Lower lobe of right lung (tissue), 2 donors: ENCODE measurements at regions not wholly inside any gene's neighbourhood (a gene's known extent, or its start where the extent isn't known, plus 50 kb on each side); places are given as distances from the start of the nearest gene placed in this dataset.

ENCODE experiments used
- ATAC-seq, 2 donors: fragments of 200-7000 bp; cut with Tn5 transposase; one replicate each; pipeline ENCODE4 v1.9.1; 2020 to 2022; ENCODE audit warnings: mild to moderate bottlenecking in 2 of 2, moderate library complexity in 2 of 2
- DNase-seq: peaks from one replicate; pipeline ENCODE4 v3.0.0-alpha.2; 2020
- H3K27ac ChIP-seq: fragments of 200-600 bp; one replicate; pipeline ENCODE4 v1.8.0; 2022
- H3K27me3 ChIP-seq: fragments of 200-600 bp; one replicate; pipeline ENCODE4 v1.8.0; 2022; ENCODE audit warnings: low read depth
- H3K36me3 ChIP-seq: fragments of 200-600 bp; one replicate; pipeline ENCODE4 v1.8.0; 2022; ENCODE audit warnings: mild to moderate bottlenecking
- H3K4me1 ChIP-seq: fragments of 200-600 bp; one replicate; pipeline ENCODE4 v1.8.0; 2022
- H3K4me3 ChIP-seq: fragments of 200-600 bp; one replicate; pipeline ENCODE4 v1.8.0; 2022; ENCODE audit warnings: mild to moderate bottlenecking
- H3K9me3 ChIP-seq: fragments of 200-600 bp; one replicate; pipeline ENCODE4 v1.8.0; 2022
- intact Hi-C: fragments of 100-400 bp; cut with DNase I; formaldehyde crosslinking; loops from one replicate; pipeline ENCODE4 v1.11.0; 2022
- TF ChIP-seq, protein P1 (sequence below): fragments of 200-600 bp; IDR thresholded peaks from one replicate; pipeline ENCODE4 v1.8.0; 2022; ENCODE audit warnings: antibody characterized with exemption, mild to moderate bottlenecking
- donor health status: DM: no; HTN: yes; CAD: no; lungs with severe emphysema.

DNA sequence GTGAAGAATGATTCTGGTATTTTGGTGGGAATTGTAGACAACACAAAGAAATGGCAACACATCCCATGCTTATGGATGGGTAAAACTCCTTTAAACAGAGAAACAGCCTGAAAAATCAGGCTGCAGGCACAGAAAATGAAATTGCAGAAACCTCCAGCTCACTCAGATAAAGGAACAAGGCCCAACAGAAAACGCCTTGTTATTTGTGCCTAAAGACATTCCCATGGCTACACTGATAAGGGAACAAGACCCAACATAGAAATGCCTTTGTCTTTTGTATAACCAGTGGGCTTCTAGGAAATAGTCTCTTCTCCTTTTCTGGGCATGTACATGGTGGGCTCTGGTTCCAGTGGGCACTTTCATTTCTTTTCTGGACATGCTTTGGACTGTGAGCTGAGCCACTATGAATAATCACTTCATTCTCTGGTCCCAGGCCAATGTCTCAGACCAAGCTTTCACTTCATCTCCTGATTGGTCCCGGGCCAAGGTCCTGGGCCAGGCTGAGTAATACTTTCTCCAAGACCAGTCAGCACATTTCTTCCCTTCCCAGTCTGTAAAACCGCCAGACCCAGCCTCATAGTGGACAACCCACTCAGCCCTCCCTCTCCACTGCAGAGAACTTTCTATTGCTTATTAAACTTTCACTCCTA is 160.5 kb downstream of the TBX22 start:
- TF ChIP-seq, protein P1, sequence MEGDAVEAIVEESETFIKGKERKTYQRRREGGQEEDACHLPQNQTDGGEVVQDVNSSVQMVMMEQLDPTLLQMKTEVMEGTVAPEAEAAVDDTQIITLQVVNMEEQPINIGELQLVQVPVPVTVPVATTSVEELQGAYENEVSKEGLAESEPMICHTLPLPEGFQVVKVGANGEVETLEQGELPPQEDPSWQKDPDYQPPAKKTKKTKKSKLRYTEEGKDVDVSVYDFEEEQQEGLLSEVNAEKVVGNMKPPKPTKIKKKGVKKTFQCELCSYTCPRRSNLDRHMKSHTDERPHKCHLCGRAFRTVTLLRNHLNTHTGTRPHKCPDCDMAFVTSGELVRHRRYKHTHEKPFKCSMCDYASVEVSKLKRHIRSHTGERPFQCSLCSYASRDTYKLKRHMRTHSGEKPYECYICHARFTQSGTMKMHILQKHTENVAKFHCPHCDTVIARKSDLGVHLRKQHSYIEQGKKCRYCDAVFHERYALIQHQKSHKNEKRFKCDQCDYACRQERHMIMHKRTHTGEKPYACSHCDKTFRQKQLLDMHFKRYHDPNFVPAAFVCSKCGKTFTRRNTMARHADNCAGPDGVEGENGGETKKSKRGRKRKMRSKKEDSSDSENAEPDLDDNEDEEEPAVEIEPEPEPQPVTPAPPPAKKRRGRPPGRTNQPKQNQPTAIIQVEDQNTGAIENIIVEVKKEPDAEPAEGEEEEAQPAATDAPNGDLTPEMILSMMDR, result no peak
- Histone ChIP-seq H3K4me1 (no peaks in the 10 kb centered on the region), H3K36me3 (no peaks in the 10 kb centered on the region), H3K9me3 (no peaks in the 10 kb centered on the region), H3K4me3 (no peak overlapping the region), H3K27ac (no peak overlapping the region), H3K27me3 (no peaks in the 10 kb centered on the region)
- ATAC-seq, result no peak
- intact Hi-C loops, result no loop called here
- no peak for DNase-seq

DNA sequence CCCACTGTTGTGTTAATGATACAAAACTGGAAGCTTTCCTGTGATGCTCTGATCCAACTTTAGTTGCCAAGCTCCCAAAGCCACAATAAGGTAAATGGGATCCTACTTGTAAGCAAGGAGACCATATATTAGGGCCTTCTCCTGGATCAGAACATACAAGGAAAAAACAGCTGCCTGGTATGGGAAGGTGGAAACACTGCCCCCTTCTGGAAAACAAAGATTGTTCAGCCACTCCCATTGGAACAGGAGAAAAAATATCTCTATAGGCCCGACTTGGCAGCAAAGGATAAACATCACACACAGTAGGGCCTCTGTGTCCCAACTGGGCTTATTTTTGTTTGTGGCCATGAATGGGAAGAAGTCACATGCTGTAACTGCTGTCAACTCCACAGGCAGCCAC is 166.5 kb downstream of the TBX22 start:
- no peak overlapping the region for H3K27ac ChIP-seq
- no peaks in the 10 kb centered on the region for H3K27me3 ChIP-seq
- intact Hi-C loops, result no loop called here
- H3K36me3 ChIP-seq, result no peaks in the 10 kb centered on the region
- TF ChIP-seq, protein P1, result no peak
- no peaks in the 10 kb centered on the region for H3K9me3 ChIP-seq
- ATAC-seq (no peak), DNase-seq (no peak)
- H3K4me1 ChIP-seq, result no peaks in the 10 kb centered on the region
- H3K4me3 ChIP-seq, result no peak overlapping the region

DNA sequence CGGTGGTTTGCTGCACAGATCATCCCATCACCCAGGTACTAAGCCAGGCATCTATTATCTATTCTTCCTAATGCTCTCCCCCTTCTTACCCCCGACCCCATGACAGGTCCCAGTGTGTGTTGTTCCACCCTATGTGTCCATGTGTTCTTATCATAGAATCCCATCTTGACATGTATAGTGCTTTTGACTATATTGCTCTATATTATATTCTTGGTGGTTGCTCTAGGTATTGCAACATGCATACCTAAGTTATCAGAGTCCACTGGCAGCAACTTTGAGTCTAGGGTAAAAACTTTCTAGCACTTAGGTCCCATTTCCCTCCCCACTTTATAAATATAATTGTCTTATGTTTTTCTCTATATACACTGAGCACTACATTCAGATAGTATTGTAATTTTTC is 170.3 kb downstream of the TBX22 start:
- Histone ChIP-seq H3K36me3 (no peaks in the 10 kb centered on the region), H3K9me3 (no peaks in the 10 kb centered on the region), H3K4me3 (no peak overlapping the region), H3K4me1 (no peaks in the 10 kb centered on the region), H3K27me3 (no peaks in the 10 kb centered on the region), H3K27ac (no peak overlapping the region)
- no peak for ATAC-seq
- no peak for DNase-seq
- intact Hi-C loops, result no loop called here
- TF ChIP-seq, protein P1, result no peak

DNA sequence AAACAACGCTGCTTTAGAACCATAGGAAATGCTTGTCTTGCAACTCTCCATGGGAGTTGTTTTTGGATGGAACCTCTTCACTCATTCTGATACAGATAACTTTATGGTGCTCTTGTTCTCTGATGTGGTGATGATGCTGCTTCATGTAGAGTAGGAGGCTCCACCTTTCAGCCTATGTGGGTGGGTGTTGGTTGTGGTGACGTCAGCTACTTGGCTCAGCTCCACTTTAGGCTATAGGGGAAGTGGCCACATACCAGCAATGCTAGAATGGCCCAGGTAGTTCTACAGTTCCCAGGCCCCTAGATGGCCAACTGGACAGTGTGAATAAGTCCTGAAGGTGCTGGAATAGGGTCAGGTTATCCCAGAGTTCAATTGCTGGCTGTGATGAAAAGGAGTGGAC is 192.1 kb downstream of the TBX22 start:
- H3K9me3 ChIP-seq, result no peaks in the 10 kb centered on the region
- TF ChIP-seq, protein P1, result no peak
- no peak overlapping the region for H3K4me3 ChIP-seq
- H3K27ac ChIP-seq, result no peak overlapping the region
- no peaks in the 10 kb centered on the region for H3K36me3 ChIP-seq
- no peak for DNase-seq
- no peak for ATAC-seq
- intact Hi-C loops, result no loop called here
- no peaks in the 10 kb centered on the region for H3K27me3 ChIP-seq
- H3K4me1 ChIP-seq, result no peaks in the 10 kb centered on the region

DNA sequence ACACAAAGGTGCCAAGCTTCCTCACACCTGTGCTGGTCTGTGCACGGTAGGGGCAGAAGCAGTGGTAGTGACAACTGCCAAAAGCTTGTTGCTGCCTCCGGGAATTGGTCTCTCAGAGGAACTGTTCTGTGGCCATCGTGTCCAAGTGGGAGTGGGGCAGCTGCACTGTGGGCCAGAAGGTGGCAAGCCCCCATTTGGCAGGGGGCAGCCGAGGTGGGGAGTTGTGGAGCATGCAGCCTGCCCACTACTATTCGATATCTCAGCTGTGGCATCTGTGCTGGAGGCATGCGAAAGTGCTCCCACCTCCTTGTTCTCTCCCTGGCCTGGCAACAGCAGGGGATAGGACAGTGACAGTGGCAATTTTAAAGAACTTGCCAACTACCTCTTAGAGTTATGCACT is 192.8 kb downstream of the TBX22 start:
- H3K27me3 ChIP-seq, result no peaks in the 10 kb centered on the region
- ATAC-seq (no peak), DNase-seq (no peak)
- H3K4me1 ChIP-seq, result no peaks in the 10 kb centered on the region
- TF ChIP-seq, protein P1, result no peak
- no peaks in the 10 kb centered on the region for H3K36me3 ChIP-seq
- no peaks in the 10 kb centered on the region for H3K9me3 ChIP-seq
- intact Hi-C loops, result no loop called here
- H3K4me3 ChIP-seq, result no peak overlapping the region
- no peak overlapping the region for H3K27ac ChIP-seq
